ENCODE measurements at regions not wholly inside any gene's neighbourhood (a gene's known extent, or its start where the extent isn't known, plus 50 kb on each side); places are given as distances from the start of the nearest gene placed in this dataset.
"Not testable (repeated sequence)": the region's sequence is repeated elsewhere in the genome, so short reads cannot be mapped to it uniquely, and the experiment has no call there.

DNA sequence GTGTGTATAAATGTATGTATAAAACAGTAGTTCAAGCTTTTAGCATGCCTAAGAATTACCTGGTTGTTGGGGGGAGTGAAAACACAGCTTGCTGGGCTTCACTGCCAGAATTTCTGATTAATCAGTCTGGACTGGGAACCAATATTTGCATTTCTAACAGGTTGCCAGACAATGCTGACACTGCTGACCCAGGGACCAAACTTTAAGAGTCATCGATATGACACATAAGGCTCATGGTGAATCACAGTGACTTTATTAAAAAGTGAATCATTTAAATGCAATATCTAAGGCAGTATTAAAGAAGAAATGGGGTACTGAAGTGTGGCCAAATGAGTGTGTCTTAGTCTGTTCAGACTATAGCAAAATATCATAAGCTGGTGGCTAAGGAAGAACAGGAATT is 195.9 kb upstream of the DTNA start:
- Histone ChIP-seq H3K36me3 (no peaks in the 10 kb centered on the region), H3K27me3 (no peaks in the 10 kb centered on the region), H3K4me3 (no peak overlapping the region), H3K4me1 (no peaks in the 10 kb centered on the region), H3K27ac (no peak overlapping the region), H3K9me3 (no peaks in the 10 kb centered on the region)
- TF ChIP-seq, protein P1, sequence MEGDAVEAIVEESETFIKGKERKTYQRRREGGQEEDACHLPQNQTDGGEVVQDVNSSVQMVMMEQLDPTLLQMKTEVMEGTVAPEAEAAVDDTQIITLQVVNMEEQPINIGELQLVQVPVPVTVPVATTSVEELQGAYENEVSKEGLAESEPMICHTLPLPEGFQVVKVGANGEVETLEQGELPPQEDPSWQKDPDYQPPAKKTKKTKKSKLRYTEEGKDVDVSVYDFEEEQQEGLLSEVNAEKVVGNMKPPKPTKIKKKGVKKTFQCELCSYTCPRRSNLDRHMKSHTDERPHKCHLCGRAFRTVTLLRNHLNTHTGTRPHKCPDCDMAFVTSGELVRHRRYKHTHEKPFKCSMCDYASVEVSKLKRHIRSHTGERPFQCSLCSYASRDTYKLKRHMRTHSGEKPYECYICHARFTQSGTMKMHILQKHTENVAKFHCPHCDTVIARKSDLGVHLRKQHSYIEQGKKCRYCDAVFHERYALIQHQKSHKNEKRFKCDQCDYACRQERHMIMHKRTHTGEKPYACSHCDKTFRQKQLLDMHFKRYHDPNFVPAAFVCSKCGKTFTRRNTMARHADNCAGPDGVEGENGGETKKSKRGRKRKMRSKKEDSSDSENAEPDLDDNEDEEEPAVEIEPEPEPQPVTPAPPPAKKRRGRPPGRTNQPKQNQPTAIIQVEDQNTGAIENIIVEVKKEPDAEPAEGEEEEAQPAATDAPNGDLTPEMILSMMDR (IDR thresholded peaks at IDR 0.05), result no peak
- intact Hi-C loops (cut with DNase I), result no loop called here
- DNase-seq (ENCODE audit: low spot score in 2 of 2), result no peak

DNA sequence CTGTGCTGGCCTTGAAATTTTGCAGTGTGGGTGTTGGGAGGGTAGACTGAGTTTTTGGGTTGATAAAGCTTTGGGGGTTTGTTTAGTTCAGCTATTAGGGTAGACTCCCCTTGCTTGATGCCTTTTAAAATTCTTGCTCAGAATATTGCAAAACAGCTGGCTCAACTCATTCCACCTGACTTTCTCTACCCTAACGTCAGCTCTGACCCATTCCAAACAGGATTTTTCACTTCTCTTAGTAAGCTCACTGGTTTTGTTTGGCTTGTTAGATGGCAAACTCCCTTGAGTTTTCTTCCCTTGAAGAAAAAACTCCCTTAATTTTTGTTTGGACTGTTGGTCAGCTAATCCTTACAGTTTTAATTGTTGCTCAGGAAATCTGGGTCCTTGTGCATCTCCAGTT is 195.1 kb upstream of the DTNA start:
- H3K36me3 ChIP-seq, result no peaks in the 10 kb centered on the region
- TF ChIP-seq, protein P1 (IDR thresholded peaks at IDR 0.05), result no peak
- H3K27ac ChIP-seq, result no peak overlapping the region
- no peaks in the 10 kb centered on the region for H3K27me3 ChIP-seq
- H3K4me3 ChIP-seq, result no peak overlapping the region
- H3K4me1 ChIP-seq, result no peaks in the 10 kb centered on the region
- intact Hi-C loops (cut with DNase I), result no loop called here
- no peaks in the 10 kb centered on the region for H3K9me3 ChIP-seq
- DNase-seq (ENCODE audit: low spot score in 2 of 2), result no peak

DNA sequence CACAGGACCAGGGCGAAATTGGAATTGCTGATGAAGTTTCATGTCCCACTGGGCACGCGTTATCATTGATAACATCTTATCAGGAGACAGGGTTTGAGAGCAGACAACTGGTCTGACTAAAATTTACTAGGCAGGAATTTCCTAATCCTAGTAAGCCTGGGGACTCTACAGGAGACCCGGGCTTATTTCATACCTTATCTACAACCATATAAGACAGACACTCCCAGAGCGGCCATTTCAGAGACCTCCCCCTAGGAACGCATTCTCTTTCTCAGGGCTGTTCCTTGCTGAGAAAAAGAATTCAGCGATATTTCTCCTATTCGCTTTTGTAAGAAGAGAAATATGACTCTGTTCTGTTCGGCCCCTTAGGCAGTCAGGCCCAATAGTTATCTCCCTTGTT is 193.7 kb upstream of the DTNA start:
- H3K4me1 ChIP-seq; H3K27ac ChIP-seq; H3K27me3 ChIP-seq; intact Hi-C loops (cut with DNase I); H3K36me3 ChIP-seq; H3K4me3 ChIP-seq; DNase-seq (ENCODE audit: low spot score in 2 of 2); H3K9me3 ChIP-seq: not testable (repeated sequence)

DNA sequence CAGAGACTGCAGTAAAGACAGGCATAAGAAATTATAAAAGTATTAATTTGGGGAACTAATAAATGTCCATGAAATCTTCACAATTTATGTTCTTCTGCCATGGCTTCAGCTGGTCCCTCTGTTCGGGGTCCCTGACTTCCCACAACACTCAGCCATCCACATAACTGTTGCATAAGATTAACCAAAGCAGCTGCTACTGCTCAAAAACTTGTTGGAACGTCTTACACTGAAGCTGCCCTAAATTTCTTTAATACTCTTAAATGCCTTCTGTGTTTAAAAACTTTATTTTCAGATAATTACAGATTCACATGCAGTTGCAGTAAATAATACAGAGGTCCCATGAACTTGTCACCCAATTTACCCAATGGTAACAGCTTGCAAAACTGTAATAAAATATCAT is 193.1 kb upstream of the DTNA start:
- H3K4me1 ChIP-seq; H3K27me3 ChIP-seq; H3K9me3 ChIP-seq; intact Hi-C loops (cut with DNase I); H3K4me3 ChIP-seq; H3K27ac ChIP-seq; DNase-seq (ENCODE audit: low spot score in 2 of 2); H3K36me3 ChIP-seq: not testable (repeated sequence)

DNA sequence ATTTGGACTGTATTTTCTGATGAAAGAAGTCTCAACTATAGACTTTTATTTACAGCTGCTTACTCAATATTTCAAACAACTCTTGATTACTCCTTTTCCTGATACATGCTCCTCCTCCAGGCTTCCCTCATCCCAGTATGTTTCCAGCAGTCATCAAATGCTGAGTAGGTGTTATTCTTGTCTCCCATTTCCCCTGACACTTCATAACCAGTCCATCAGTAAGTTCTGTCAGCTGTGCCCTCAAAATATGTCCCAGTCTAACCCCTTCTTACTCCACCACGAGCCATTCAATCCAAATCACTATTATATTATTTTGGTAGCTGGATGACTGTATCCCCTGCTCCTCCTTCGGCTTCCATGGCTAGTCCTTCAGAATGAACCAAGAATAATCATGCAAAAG is 189.1 kb upstream of the DTNA start:
- TF ChIP-seq, protein P1 (IDR thresholded peaks at IDR 0.05), result no peak
- H3K27ac ChIP-seq, result no peak overlapping the region
- H3K36me3 ChIP-seq, result no peaks in the 10 kb centered on the region
- intact Hi-C loops (cut with DNase I), result no loop called here
- no peaks in the 10 kb centered on the region for H3K4me1 ChIP-seq
- DNase-seq (ENCODE audit: low spot score in 2 of 2), result no peak
- no peaks in the 10 kb centered on the region for H3K27me3 ChIP-seq
- H3K4me3 ChIP-seq, result no peak overlapping the region
- H3K9me3 ChIP-seq, result no peaks in the 10 kb centered on the region

DNA sequence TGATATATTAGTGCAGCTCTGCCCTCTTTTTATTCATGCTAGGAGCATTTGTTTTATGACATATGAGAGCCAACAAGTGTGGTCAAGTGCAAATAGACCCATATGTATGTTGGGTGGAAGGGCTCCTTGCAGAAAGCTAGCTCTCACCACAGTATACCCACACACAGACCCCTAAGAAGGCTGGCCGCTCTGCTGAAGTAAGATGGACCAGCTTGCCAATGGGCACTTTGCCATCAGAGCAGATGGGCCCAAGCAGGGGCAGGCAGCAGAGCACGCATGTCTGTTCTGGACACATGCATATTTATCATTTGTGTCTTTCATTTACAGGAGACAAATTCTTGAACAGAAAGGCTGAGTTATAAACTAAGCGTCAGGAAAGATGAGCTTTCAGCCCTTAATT is 187.5 kb upstream of the DTNA start:
- Histone ChIP-seq H3K36me3 (no peaks in the 10 kb centered on the region), H3K4me1 (no peaks in the 10 kb centered on the region), H3K4me3 (no peak overlapping the region), H3K27ac (no peak overlapping the region), H3K27me3 (no peaks in the 10 kb centered on the region), H3K9me3 (no peaks in the 10 kb centered on the region)
- TF ChIP-seq, protein P1 (IDR thresholded peaks at IDR 0.05), result no peak
- DNase-seq (ENCODE audit: low spot score in 2 of 2), result no peak
- intact Hi-C loops (cut with DNase I), result no loop called here

DNA sequence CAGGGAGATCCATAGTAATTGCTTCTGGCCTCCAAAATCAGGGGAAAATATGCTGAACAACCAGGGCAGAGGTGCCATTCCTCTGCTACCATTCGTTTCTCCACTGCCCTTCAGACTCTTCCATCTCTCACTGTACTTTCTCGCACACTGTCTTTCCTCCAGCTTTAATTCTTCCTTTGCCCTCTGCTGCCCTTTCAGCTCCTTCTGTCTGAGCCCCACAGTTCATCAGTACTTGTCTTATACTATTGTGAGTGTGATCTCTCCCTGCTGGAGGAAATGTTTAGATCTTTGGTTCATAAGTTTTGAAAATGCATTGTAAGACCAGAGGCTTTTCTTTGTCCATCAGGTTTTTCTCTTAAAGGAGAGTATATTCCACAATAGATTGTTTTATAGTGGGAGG is 184.9 kb upstream of the DTNA start:
- Histone ChIP-seq H3K9me3 (no peaks in the 10 kb centered on the region), H3K4me3 (no peak overlapping the region), H3K27me3 (no peaks in the 10 kb centered on the region), H3K36me3 (no peaks in the 10 kb centered on the region), H3K4me1 (no peaks in the 10 kb centered on the region), H3K27ac (no peak overlapping the region)
- TF ChIP-seq, protein P1 (IDR thresholded peaks at IDR 0.05), result no peak
- DNase-seq (ENCODE audit: low spot score in 2 of 2), result no peak
- intact Hi-C loops (cut with DNase I), result no loop called here
